ENCODE measurements at regions not wholly inside any gene's neighbourhood (a gene's known extent, or its start where the extent isn't known, plus 50 kb on each side); places are given as distances from the start of the nearest gene placed in this dataset.

DNA sequence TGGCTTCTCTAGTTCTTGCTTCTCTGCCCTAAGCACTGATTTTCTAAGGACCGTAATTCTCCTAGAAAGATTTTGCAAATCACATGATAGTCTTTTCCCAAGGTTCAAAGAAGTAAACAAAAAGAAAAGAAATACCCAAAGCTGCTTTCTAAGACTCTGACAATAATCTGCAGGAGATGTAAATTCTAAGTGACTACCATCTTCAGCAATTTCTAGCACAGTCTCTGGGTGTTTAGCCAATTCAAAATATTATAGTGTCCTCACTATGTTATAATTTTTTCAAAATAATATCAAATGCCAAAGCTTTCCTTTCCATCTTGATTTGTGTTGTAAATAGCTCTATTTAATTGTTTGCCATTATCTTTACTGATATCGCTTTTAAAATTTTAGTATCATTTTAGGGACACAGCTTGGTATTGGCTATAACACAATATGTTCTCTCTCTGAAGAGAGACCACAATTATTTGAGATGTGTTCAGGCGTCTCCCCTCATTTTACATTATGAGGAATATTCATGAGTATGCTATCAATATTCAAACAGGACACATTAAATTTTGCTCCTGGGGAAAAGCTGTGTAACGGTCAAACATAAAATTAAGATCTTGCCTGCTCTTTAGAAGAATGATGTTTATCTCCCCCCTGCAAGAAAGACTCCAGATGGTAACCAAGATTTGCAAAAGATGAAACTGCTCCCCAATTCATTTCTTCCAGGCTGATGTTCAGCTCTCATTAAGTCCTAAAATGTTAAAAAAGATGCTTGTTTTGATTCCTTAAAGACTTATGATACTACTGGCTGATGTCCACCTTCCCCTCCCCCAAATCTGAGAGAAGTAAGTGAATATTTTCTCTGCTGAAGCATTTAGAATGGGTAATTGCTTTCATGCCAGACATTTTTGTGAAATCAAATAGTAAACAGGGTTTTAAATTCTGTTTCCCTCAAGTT is 191.9 kb upstream of the WDR11 start:
- Histone ChIP-seq H3K4me1 (ENCODE audit: insufficient read depth, low read length, poor library complexity, severe bottlenecking) (no peaks in the 10 kb centered on the region), H3K27ac (ENCODE audit: low read depth, low read length, poor library complexity, severe bottlenecking) (no peak overlapping the region), H3K36me3 (ENCODE audit: insufficient read depth, low read length) (no peaks in the 10 kb centered on the region), H3K79me2 (ENCODE audit: insufficient read depth, low read depth, low read length) (no peaks in the 10 kb centered on the region), H3K9me3 (ENCODE audit: low read length) (no peaks in the 10 kb centered on the region), H4K20me1 (ENCODE audit: insufficient read depth, low read length) (no peaks in the 10 kb centered on the region), H3K4me3 (ENCODE audit: low read depth, low read length, poor library complexity, severe bottlenecking) (no peak overlapping the region), H2AFZ (ENCODE audit: low read length) (no peak overlapping the region), H3K4me2 (ENCODE audit: low read length) (no peak overlapping the region), H3K9me2 (ENCODE audit: insufficient read depth, low read length) (no peaks in the 10 kb centered on the region)
- no peak for DNase-seq (ENCODE audit: low spot score)
- intact Hi-C loops (cut with micrococcal nuclease; ENCODE audit: unreplicated experiment), result no loop called here
- BruUV-seq (replicated peaks), result no TSS peak
- TF ChIP-seq, protein P1, sequence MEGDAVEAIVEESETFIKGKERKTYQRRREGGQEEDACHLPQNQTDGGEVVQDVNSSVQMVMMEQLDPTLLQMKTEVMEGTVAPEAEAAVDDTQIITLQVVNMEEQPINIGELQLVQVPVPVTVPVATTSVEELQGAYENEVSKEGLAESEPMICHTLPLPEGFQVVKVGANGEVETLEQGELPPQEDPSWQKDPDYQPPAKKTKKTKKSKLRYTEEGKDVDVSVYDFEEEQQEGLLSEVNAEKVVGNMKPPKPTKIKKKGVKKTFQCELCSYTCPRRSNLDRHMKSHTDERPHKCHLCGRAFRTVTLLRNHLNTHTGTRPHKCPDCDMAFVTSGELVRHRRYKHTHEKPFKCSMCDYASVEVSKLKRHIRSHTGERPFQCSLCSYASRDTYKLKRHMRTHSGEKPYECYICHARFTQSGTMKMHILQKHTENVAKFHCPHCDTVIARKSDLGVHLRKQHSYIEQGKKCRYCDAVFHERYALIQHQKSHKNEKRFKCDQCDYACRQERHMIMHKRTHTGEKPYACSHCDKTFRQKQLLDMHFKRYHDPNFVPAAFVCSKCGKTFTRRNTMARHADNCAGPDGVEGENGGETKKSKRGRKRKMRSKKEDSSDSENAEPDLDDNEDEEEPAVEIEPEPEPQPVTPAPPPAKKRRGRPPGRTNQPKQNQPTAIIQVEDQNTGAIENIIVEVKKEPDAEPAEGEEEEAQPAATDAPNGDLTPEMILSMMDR (conservative IDR thresholded peaks at IDR 0.05; ENCODE audit: low read length), result no peak
- no peak for TF ChIP-seq EZH2phosphoT487 (IDR thresholded peaks at IDR 0.05; ENCODE audit: borderline replicate concordance, low read depth, low read length)
- POLR2A ChIA-PET, result interaction anchor here (0.6 kb wide), 1 partner anchor 25 kb away, joined by 4 read pairs; no protein-coding TSS in a partner anchor
- CTCF ChIA-PET (ENCODE audit: unreplicated experiment), result no interaction called here

DNA sequence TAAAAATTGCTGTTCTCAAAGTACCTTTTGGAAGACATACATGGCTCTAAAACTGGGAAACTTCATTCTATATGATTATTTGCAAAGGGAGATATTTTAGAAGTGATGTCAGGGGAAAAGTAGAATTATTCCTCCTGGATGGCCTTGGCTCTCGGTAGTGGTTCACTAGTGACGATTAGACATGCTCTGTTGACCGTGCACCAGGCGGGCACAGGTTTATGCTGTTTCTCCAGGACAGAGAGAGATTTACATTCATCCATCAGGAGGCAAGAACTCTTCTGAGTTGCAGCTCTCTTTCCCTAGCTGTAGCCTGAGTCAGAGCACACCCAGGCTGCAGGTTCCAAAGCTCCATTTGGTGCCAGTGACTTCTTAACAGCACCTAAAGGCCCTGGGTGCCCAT is 184.9 kb upstream of the WDR11 start:
- no peaks in the 10 kb centered on the region for H4K20me1 ChIP-seq (ENCODE audit: insufficient read depth, low read length)
- CTCF ChIA-PET (ENCODE audit: unreplicated experiment), result no interaction called here
- POLR2A ChIA-PET, result no interaction called here

More for the DNA sequence above, 184.9 kb upstream of the WDR11 start:
- Histone ChIP-seq H3K79me2 (ENCODE audit: insufficient read depth, low read depth, low read length) (no peaks in the 10 kb centered on the region), H3K27ac (ENCODE audit: low read depth, low read length, poor library complexity, severe bottlenecking) (no peak overlapping the region), H3K36me3 (ENCODE audit: insufficient read depth, low read length) (no peaks in the 10 kb centered on the region), H3K4me3 (ENCODE audit: low read depth, low read length, poor library complexity, severe bottlenecking) (no peak overlapping the region), H3K9me2 (ENCODE audit: insufficient read depth, low read length) (no peaks in the 10 kb centered on the region), H3K4me1 (ENCODE audit: insufficient read depth, low read length, poor library complexity, severe bottlenecking) (no peaks in the 10 kb centered on the region), H3K4me2 (ENCODE audit: low read length) (no peak overlapping the region), H3K9me3 (ENCODE audit: low read length) (no peaks in the 10 kb centered on the region), H2AFZ (ENCODE audit: low read length) (no peak overlapping the region)
- intact Hi-C loops (cut with micrococcal nuclease; ENCODE audit: unreplicated experiment), result no loop called here
- no TSS peak for BruUV-seq (replicated peaks)
- no peak for DNase-seq (ENCODE audit: low spot score)
- TF ChIP-seq, protein P1 (conservative IDR thresholded peaks at IDR 0.05; ENCODE audit: low read length), result no peak
- no peak for TF ChIP-seq EZH2phosphoT487 (IDR thresholded peaks at IDR 0.05; ENCODE audit: borderline replicate concordance, low read depth, low read length)

All from OCI-LY7 (cell line).